Neural progenitor cell (in vitro differentiated cells): ENCODE measurements at regions not wholly inside any gene's neighbourhood (a gene's known extent, or its start where the extent isn't known, plus 50 kb on each side); places are given as distances from the start of the nearest gene placed in this dataset.

Source experiments
- CTCF ChIP-seq: fragments of 200-600 bp; sonication (generic); IDR thresholded peaks from 2 replicates; pipeline ENCODE4 v1.5.1; 2017; ENCODE audit warnings: antibody characterized with exemption, mild to moderate bottlenecking
- EZH2 ChIP-seq: fragments of 200-600 bp; sonication (generic); IDR thresholded peaks from 2 replicates; pipeline ENCODE4 v1.6.1; 2017; ENCODE audit warnings: antibody characterized with exemption, mild to moderate bottlenecking, moderate library complexity

GRCh38 chr5:135106610-135107471 is 72.8 kb upstream of the PITX1 start:
- no peak for TF ChIP-seq CTCF
- TF ChIP-seq EZH2, result no peak
